ENCODE measurements at regions not wholly inside any gene's neighbourhood (a gene's known extent, or its start where the extent isn't known, plus 50 kb on each side); places are given as distances from the start of the nearest gene placed in this dataset.

DNA sequence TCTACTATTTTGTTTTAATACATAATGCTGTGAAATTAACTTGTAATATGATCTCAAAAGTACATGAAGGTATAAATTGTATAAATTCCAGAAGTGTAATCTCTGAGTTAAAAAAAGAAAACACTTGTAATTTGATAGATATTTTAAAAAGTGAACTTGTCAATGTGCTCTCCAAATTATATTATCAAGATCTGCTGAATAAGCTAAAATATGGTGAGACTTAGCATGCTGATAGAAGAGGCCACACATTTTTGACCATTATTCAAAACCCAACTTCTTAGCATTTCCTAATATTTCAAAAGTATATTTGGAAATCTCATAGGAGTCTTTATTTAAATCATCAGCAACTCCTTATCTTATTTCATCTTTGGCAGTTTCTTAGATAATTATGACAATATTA lies 657.1 kb upstream of the BOD1L1 start:
- TF ChIP-seq CTCF (IDR thresholded peaks at IDR 0.05; ENCODE audit: low read length) = no peak
- TF ChIP-seq EZH2 (optimal IDR thresholded peaks at IDR 0.05; ENCODE audit: low read depth, low read length) = no peak
- TF ChIP-seq EZH2phosphoT487 (IDR thresholded peaks at IDR 0.05; ENCODE audit: low read length) = no peak

Measured in MM.1S (cell line).